HL-60 (cell line): ENCODE measurements at regions not wholly inside any gene's neighbourhood (a gene's known extent, or its start where the extent isn't known, plus 50 kb on each side); places are given as distances from the start of the nearest gene placed in this dataset.

Experiments used
- CTCF ChIP-seq: IDR thresholded peaks from one replicate; pipeline ENCODE4 v1.5.1; 2011; ENCODE audit warnings: low read length, control low read depth, inconsistent platforms; ENCODE audit not compliant: insufficient read depth
- GABPA ChIP-seq: IDR thresholded peaks from 2 replicates; pipeline ENCODE4 v1.6.1; 2012; ENCODE audit warnings: low read depth
- POLR2AphosphoS5 ChIP-seq: IDR thresholded peaks from 2 replicates; pipeline ENCODE4 v1.6.1; 2012; ENCODE audit warnings: low read depth
- REST ChIP-seq: IDR thresholded peaks from 2 replicates; pipeline ENCODE4 v1.6.1; 2012; ENCODE audit warnings: low read depth; ENCODE audit not compliant: insufficient replicate concordance

- TF ChIP-seq CTCF = no peak
- TF ChIP-seq REST = no peak
- no peak for TF ChIP-seq GABPA
- TF ChIP-seq POLR2AphosphoS5 = no peak
Observed at GRCh38 chr5:73304381-73304780, 131.4 kb downstream of the TMEM174 start.
